Hematopoietic multipotent progenitor cell treated with erythropoietin and hydrocortisone succinate and interleukin-3 and kit ligand, for 8 days (in vitro differentiated cells): ENCODE measurements at regions not wholly inside any gene's neighbourhood (a gene's known extent, or its start where the extent isn't known, plus 50 kb on each side); places are given as distances from the start of the nearest gene placed in this dataset.
"Not testable (repeated sequence)": the region's sequence is repeated elsewhere in the genome, so short reads cannot be mapped to it uniquely, and the experiment has no call there.

Source experiments
- DNase-seq: peaks from one replicate; pipeline ENCODE4 v3.0.0-alpha.2; 2015

DNA sequence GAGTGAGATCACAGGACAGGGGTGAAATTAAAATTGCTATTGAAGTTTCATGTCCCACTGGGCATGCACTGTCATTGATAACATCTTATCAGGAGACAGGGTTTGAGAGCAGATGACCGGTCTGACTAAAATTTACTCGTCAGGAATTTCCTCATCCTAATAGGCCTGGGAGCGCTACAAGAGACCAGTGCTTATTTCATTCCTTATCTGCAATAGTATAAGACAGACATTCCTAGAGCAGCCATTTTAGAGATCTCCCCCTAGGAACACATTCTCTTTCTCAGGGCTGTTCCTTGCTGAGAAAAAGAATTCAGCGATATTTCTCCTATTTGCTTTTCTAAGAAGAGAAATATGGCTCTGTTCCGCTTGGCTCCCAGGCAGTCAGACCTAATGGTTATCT is 181.4 kb upstream of the ETV3 start:
- DNase-seq, result no peak

DNA sequence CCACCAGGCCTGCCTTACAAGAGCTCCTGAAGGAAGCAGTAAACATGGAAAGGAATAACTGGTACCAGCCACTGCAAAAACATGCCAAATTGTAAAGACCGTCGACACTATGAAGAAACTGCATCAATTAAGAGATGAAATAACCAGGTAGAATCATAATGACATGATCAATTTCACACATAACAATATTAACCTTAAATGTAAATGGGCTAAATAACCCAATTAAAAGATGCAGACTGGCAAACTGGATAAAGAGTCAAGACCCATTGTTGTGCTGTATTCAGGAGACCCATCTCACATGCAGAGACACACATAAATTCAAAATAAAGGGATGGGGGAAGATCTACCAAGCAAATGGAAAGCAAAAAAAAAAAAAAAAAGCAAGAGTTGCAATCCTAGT is 179.0 kb upstream of the ETV3 start:
- not testable (repeated sequence) for DNase-seq

DNA sequence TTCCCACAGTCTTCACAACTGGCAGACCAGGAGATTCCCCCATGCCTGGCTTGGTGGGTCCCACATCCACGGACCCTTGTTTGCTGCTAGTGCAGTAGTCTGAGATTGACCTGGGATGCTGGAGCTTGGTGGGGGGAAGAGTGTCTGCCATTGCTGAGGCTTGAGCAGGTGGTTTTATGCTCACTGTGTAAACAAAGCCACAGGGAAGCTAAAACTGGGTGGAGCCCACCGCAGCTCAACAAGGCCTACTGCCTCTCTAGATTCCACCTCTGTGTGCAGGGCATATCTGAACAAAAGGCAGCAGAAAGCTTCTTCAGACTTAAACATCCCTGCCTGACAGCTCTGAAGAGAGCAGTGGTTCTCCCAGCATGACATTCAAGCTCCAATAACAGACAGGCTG is 177.3 kb upstream of the ETV3 start:
- no peak for DNase-seq

DNA sequence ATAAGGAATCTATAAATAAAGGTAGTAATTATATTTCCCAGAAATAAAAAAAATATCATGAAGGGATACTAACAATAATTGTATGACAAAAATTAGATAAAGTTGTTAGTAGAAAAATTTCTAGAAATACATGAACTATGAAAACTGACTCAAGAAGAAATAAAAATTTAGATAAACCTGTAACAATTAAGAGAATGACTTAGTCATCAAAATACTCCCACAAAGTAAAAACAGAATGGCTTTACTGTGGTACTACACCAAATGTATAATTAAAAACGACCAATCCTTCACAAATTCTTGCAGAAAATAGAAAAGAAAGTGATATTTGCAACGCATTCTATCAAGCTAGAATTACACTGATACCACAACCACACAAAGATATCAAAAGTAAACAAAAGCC is 176.2 kb upstream of the ETV3 start:
- no peak for DNase-seq

DNA sequence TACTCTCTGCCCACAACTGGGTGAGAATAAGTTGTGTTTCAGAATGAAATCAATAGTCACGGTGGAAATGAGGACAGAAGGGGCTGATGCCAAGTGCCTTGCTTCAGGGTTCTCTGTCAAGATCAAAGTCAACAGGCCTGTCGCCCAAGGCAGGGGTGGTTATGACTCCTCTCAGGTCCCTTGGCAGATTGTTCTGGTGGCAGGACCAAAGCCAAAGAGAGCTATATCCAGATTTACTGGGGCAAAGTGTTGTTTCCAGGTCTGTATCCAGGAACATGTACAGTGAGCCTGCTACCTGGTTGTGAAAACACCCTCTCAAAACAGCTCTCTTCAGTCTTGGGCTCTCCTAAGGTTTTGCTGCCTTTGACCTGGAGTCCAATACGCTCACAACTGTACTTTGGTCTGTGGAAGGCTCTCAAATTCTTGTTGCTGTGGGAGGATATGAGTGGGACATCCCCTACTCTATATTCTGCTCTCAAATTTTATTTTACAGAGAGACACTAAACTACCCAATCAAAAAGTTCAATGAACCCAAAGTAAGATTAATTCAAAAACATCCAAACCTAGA is 175.1 kb upstream of the ETV3 start:
- DNase-seq, result no peak

DNA sequence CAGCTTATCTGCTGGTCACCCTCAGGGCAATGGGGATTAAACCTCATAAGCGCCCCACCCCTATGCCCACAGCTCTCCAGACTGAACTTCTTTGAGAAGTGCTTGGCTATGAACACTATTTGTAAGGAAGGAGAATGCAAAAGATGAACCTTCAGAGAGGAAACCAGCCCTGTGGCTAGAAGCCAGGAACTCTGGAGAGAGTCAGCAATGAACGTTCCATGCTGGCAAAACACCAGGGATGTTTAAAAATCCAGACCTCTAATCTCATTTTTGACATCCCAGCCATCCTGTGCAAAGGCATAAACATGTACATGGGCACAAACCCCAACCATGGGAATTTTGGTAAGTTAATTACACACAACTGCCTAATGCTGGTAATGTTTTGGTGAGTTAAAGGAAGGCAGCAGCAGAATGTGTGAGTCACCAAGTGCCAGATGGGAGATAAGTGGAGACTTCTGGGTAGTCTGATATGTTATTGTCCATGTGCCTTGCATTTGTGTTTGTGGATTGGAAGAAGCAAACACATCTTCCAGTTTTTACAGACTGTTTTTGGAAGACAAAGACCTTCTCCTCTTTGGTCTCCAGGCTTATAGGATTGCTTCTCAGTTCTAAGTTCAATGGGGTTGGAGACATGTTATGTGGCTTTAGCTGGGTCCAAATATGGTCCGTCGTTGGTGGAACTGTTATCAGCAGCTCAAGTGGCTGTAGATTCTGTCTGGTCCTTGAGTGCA is 174.1 kb upstream of the ETV3 start:
- peak; percentile 79 for DNase-seq

DNA sequence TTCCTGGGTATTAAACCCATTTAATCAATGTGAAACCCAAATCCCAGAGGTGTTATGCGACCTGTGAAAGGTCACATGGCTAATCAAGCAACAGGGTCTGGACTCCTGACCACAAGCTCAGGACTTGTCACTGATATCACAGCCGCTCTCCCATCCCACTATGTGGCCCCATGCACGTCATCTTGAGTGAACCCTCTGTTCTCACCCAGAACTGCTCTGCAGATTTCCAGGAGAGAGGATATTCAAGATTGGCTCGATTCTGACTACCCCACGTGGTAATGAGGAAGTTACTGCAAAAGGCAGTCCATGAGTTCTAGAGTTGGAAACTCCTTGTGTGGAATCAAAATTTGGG is 173.5 kb upstream of the ETV3 start:
- no peak for DNase-seq

DNA sequence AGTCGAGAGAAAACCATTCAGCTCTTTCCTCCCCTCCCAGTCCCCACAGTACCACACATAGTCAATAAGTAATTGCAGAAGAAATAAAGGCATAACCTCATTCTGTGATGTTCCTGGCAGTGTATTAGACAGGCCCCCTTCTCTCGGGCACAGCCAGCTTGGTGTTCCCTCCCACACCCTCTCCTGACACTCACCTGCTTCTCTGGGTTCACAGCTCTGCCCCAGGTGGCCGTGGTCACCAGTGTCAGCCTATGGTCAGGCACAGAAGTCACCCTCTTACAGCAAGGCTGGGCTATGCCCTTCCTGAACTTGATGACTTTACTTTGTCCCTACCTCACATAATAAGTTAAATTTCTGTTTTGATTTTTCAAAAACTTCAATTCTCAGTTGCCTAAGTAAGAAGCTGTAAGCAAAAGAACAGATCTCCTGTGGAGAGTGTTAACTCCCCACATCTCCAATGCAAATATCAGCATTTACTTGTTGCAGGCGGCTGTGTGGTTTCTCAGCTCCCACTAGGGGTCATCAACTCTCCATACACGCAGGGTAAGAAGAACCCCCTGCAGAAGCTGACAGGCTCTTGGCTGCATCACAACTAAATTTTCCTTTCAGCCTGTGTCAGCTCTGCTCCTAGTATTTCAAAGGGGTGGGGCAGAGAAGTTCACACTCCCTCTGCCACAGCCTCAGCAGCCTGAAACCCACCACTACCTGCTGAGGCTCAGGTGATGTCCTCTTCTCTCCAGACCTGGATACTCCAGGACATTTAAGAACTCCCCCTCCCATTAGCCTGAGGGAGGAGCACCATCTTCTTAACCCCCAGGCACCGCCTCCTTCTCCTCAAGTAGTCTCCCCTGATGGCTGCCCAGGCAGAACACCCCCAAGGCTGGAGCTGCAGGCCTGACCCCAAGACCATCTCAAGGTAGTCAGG is 172.9 kb upstream of the ETV3 start:
- DNase-seq, result peak; percentile 87

DNA sequence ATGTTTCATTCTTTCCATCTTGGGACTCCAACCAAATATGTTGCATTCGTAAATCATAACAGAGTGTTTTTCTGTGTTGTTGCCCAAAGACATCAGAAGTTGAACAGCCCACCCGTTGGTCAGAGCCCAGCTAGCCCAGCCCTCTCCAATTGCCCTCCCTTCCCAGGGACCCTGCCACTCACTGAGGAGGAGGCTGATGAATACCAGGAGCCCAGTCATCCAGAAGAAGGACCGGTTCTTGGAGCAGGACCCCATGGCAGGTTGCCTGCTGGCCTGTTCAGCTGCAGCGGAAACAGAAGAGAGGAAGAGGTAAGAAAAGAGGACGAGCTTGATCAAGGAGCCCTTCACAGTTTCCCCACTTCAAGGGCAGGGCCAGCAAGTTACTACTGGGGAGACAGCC is 172.2 kb upstream of the ETV3 start:
- no peak for DNase-seq

DNA sequence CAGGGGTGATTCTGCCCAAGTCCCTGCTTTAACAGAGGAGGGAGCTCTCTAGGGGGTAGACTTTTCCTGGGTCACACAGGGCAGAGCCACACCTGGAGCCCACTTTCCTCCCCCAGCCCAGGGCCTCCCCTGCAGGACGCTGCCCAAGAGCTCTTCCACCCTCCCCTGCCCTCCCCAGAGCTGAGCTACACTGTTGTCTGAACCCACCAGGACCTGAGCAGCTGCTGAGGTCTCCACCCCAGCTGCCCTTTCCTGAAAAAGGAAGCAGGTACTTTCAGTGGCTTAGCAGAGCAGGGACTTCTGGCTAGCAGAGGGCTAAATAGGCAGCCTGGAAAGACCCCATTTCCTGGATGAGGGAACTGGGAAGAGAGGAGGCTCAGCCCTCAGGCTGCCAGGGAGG is 169.3 kb upstream of the ETV3 start:
- no peak for DNase-seq

DNA sequence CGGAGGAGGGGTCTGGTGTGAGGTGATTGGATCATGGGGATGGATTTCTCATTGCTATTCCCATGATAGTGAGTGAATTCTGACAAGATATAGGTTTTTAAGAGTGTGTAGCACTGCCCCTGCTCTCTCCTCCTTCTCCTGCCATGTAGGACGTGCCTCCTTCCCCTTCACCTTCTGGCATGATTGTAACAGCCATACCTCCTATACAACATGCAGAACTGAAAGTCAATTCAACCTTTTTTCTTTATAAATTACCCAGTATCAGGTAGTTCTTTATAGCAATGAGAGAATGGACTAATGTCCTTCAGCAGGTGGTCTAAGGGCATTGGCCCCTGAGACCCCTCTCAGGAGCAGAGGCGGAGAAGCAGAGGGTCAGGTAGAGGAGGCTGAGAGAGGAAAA is 168.7 kb upstream of the ETV3 start:
- DNase-seq, result no peak

DNA sequence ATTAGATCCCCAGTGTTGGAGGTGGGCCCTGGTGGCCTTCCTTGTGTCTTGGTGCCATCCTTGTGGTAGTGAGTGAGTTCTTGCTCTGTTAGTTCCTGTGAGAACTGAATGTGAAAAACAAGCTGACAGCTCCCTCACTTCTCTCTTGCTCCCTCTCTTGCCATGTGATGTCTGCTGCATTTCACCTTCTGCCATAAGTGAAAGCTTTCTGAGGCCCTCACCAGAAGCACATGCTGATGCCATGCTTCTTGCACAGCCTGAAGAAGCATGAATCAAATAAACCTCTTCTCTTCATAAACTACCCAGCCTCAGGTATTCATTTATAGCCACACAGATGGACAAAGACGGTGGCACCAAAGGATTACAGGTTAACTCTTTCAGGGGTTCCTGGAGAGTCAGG is 166.1 kb upstream of the ETV3 start:
- DNase-seq, result no peak

DNA sequence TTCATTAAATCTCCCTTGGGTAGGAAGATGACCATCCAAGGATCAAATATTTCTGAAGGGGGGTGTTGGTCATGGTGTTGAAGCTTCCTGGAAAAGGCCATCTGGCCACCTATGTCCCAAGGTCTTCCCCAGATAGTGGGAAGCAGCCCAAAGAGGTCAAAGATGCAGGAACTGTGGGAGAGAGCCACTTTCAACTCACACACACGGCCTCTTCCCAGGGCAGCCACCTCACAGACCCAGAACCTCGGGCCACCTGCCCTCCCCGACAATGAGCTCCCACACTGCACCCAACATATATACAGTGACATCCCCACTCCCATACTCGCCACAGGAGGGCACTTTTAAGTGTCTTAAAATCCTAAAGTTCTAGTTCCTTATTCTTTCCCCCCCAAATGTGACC is 164.5 kb upstream of the ETV3 start:
- DNase-seq, result no peak

DNA sequence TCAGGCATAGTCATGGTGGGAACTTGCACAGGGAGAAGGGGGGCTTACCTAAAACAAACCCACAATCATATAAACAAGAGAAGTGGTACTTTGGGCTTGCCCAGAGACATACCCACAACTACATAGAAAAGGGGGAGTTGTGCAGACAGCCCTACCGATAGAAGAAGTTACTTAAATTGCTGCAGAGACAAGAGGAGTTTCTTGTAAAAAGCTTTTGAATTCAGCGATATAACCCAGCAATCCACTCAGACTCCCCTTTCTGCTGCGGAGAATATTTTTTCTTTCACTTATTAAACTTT is 164.0 kb upstream of the ETV3 start:
- DNase-seq, result no peak

DNA sequence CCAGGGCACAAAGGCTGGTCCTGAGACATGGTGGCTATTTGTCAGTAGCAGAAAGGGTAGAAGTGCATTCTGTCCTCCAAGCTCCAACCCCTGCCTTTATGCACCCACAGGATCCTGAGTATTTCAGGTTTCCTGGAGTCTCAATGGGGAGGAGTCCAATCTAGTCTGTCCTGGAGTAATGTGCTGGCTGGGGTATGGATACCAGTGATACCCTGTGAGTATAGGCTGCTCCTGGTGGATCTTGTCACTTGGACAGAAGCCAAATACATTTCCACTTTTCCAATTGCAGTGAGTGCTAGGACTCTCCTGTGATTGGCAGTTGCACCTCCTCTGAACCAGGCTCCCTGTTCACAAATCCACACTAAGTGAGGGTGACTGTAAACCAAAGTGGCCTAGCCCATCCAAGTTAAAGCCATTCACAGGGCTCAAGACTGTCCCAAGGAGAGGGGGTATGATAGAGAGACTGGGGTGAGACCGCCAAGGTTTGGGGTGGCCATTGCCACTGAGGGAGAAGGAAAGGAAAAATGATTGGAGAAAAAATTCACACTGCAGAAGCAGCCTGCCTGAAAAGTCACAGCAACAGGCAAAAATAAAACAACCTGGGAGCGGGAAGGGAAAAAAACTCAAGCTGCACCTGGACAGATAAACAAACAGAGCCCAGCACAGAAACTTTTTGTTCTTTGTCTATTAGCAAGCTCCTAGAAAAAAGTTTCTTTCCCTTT is 163.4 kb upstream of the ETV3 start:
- no peak for DNase-seq

DNA sequence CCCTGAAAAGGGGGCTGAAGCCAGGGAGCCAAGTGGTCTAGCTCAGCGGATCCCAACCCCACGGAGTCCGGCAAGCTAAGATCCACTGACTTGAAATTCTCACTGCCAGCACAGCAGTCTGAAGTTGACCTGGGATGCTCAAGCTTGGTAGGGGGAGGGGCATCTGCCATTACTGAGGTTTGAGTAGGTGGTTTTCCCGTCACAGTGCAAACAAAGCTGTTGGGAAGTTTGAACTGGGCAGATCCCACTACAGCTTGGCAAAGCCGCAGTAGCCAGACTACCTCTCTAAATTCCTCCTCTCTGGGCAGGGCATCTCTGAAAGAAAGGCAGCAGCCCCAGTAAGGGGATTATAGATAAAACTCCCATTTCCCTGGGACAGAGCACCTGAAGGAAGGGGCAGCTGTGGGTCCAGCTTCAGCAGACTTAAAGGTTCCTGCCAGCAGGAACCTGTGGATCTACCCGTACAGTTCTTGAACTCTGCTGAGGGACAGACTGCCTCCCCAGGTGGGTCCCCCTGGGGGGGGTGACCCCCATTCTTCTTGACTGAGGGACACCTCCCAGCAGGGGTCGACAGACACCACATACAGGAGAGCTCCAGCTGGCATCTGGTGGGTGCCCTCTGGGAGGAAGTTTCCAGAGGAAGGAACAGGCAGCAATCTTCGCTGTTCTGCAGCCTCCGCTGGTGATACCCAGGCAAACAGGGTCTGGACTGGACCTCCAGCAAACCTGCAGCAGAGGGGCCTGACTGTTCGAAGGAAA is 156.4 kb upstream of the ETV3 start:
- not testable (repeated sequence) for DNase-seq

DNA sequence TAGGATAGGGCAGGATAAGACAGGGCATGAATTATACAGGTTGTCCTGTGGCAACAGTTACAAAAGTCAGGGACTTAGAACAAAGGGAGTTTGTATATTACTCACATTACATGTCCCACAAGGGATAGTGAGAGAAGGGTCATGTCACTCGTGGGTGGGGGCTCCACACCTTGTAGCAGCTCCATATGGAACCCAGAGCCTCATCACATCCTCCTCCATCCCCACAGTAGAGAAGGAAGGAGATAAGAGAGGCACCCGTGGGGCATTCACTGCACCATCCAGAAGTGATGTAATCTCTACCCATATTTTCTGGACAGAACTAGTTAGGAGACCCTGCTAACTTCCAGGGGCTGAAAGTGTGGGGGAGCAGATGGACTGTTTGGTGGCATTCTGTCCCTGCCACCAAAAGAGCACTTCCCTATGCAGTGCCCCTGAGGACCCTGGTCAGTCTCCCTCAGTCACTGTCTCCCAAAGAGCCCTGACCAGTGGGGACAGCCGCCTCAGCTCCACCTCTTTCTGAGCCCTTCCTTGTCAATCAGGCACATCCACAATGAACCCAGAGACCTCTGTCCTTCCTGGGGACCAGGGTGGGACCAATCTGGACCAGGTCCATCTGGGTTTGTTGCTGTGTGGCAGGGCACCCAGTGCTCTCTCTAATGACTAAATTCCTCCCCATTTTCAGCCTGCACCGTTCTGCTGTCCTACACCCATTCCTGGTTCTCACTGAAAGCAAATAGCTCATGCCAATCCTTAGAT is 154.8 kb upstream of the ETV3 start:
- DNase-seq, result no peak

DNA sequence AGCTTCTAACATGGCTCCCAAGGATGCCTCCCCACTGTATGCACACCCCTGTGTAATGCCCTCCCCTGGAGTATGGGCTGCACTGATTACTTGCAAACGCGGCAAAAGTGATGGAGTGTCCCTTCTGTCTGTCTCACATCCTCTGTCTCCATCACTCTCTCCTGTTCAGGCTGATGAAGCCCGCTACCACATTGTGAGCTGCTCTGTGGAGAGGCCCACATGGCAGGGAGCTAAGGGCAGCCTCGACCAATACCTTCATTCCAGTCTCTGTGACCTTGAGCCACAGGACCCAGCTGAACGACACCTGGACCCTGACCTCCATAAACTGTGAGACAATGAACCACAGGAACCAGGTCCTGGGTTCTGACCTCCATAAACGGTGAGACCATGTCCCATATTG is 154.1 kb upstream of the ETV3 start:
- DNase-seq, result no peak

DNA sequence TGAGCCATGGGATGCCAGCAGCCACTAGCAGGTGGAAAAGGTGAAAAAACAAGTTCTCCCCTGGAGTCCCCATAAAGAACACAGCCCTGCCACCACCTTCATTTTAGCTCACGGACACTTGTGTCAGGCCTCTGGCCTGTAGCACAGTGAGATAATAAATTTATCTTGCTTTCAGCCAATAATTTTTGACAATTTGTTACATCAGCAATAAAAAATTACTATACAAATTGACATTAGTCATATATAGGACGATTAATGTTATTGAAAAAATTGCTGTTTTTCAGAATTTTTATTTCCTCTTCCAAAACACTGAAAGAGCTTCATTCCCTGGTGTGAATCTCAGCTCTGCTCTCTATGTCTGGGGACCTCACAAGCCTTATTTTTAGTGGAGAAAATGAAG is 152.9 kb upstream of the ETV3 start:
- no peak for DNase-seq

DNA sequence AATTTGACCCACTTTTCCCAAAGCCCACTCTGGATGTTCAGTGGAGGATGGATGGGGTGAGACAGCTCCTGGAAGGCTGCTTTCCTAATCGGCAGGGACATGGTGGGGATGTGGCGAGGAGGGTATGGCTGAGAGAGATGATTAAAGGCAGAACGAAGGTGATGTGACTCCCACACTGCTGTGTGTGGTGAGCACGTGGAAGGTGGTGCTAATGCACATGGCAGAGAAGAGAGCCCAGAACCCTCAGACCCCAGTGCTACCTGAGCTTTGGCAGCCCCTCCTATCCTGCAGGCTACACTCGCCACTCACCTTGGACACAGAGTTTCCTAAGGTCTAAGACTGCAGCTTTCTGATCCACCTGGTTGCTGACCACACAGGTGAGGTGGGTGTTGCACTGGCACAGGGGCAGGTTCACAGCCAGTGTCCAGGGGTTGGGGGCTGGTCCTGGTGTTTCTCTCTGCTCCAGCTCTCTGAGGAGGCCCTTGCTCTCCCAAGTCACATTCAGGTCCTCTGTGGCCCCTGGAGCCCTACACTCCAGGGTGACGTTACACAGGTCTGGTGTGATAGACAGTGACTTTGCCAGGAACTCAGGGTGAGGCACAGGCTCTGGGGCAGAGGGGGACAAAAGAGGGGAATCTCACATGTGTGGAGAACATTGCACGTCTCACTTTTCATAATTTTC is 151.4 kb upstream of the ETV3 start:
- no peak for DNase-seq

DNA sequence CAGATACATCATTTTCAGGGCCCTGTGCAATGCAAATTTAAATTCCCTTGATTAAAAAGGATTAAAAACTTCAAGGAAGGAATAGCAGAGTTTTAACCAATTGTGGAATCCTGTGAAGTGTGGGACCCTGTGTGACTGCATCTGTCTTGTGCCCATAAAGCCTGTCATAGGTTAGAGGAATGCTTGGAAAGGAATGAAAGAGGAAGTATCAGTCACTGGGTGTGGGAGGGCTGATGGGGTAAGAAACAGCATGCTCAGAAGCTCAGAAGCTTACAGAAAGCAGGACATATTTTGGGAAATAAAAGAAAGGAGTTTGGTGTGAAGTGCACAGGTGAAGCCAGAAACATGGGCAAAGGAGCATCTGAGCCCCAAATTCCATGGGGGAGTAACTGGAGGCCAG is 150.8 kb upstream of the ETV3 start:
- DNase-seq, result no peak

DNA sequence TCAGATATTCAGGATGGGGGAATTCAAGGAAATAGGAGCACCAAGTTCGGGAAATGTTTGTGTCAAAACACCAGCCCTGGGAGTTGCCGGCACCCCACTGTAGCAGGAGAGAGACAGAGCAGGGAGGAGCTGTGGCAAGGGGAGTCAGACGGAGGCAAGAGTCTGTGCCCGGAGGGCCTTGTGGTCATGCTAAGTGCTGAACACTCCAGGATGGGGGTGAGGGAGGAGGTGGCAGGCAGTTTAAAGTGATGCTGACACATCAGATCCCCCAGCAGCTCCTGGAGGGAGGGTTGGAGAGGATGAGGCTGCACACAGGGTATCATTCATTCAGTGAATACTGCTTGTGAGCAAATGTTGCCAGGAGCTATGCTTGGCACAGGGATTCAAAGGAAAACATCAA is 150.3 kb upstream of the ETV3 start:
- no peak for DNase-seq
